Neural progenitor cell (in vitro differentiated cells): ENCODE measurements at regions not wholly inside any gene's neighbourhood (a gene's known extent, or its start where the extent isn't known, plus 50 kb on each side); places are given as distances from the start of the nearest gene placed in this dataset.

ENCODE experiments used
- DNase-seq: peaks from one replicate; pipeline ENCODE4 v3.0.0-alpha.2; 2016; ENCODE audit warnings: low spot score
- H2AFZ ChIP-seq: fragments of 200-600 bp; sonication (generic); replicated peaks from 2 replicates; pipeline ENCODE4 v1.6.1; 2016; ENCODE audit warnings: antibody characterized with exemption
- H3F3A ChIP-seq: fragments of 200-600 bp; sonication (generic); 2 replicates; pipeline ENCODE4 v1.6.1; 2016; ENCODE audit warnings: antibody characterized with exemption, low read depth
- H3K27ac ChIP-seq: fragments of 200-600 bp; sonication (generic); 2 replicates; pipeline ENCODE4 v1.5.1; 2016; ENCODE audit warnings: mild to moderate bottlenecking
- H3K27me3 ChIP-seq: fragments of 200-600 bp; sonication (generic); 2 replicates; pipeline ENCODE4 v1.6.1; 2016; ENCODE audit warnings: mild to moderate bottlenecking, moderate library complexity
- H3K36me3 ChIP-seq: fragments of 200-600 bp; sonication (generic); 2 replicates; pipeline ENCODE4 v1.5.1; 2016
- H3K4me1 ChIP-seq: fragments of 200-600 bp; sonication (generic); 2 replicates; pipeline ENCODE4 v1.6.1; 2016; ENCODE audit warnings: mixed run types
- H3K4me2 ChIP-seq: fragments of 200-600 bp; sonication (generic); 2 replicates; pipeline ENCODE4 v1.6.1; 2016
- H3K4me3 ChIP-seq: fragments of 200-600 bp; sonication (generic); 2 replicates; pipeline ENCODE4 v1.5.1; 2016
- H3K79me2 ChIP-seq: fragments of 200-600 bp; sonication (generic); 2 replicates; pipeline ENCODE4 v1.6.1; 2016; ENCODE audit warnings: low read depth
- H3K9ac ChIP-seq: fragments of 200-600 bp; sonication (generic); 2 replicates; pipeline ENCODE4 v1.6.1; 2016
- H3K9me3 ChIP-seq: fragments of 200-600 bp; sonication (generic); 2 replicates; pipeline ENCODE4 v1.5.1; 2016; ENCODE audit warnings: low read depth
- H4K20me1 ChIP-seq: fragments of 200-600 bp; sonication (generic); 2 replicates; pipeline ENCODE4 v1.6.1; 2016; ENCODE audit warnings: low read depth
- H3K27ac Mint-ChIP-seq: 3 replicates; pipeline ENCODE4 v1.8.0; 2021; ENCODE audit warnings: mixed read lengths
- H3K27me3 Mint-ChIP-seq: 2 replicates; pipeline ENCODE4 v1.8.0; 2022; ENCODE audit warnings: low read depth, mild to moderate bottlenecking, inconsistent platforms, moderate library complexity, mixed read lengths; ENCODE audit not compliant: insufficient read depth
- H3K36me3 Mint-ChIP-seq: 3 replicates; pipeline ENCODE4 v1.8.0; 2021; ENCODE audit warnings: mixed read lengths
- H3K4me1 Mint-ChIP-seq: 3 replicates; pipeline ENCODE4 v1.8.0; 2021; ENCODE audit warnings: mixed read lengths
- H3K4me3 Mint-ChIP-seq: 3 replicates; pipeline ENCODE4 v1.8.0; 2021; ENCODE audit warnings: mild to moderate bottlenecking, moderate library complexity, mixed read lengths
- H3K9me3 Mint-ChIP-seq: 3 replicates; pipeline ENCODE4 v1.8.0; 2020; ENCODE audit warnings: mixed read lengths
- EZH2 ChIP-seq: fragments of 200-600 bp; sonication (generic); IDR thresholded peaks from 2 replicates; pipeline ENCODE4 v1.6.1; 2017; ENCODE audit warnings: antibody characterized with exemption, mild to moderate bottlenecking, moderate library complexity
- EZH2phosphoT487 ChIP-seq: fragments of 200-600 bp; sonication (generic); IDR thresholded peaks from 2 replicates; pipeline ENCODE4 v1.6.1; 2017; ENCODE audit warnings: antibody characterized with exemption
- TF ChIP-seq, protein P1 (sequence below): fragments of 200-600 bp; sonication (generic); IDR thresholded peaks from 2 replicates; pipeline ENCODE4 v1.5.1; 2017; ENCODE audit warnings: antibody characterized with exemption, mild to moderate bottlenecking

DNA sequence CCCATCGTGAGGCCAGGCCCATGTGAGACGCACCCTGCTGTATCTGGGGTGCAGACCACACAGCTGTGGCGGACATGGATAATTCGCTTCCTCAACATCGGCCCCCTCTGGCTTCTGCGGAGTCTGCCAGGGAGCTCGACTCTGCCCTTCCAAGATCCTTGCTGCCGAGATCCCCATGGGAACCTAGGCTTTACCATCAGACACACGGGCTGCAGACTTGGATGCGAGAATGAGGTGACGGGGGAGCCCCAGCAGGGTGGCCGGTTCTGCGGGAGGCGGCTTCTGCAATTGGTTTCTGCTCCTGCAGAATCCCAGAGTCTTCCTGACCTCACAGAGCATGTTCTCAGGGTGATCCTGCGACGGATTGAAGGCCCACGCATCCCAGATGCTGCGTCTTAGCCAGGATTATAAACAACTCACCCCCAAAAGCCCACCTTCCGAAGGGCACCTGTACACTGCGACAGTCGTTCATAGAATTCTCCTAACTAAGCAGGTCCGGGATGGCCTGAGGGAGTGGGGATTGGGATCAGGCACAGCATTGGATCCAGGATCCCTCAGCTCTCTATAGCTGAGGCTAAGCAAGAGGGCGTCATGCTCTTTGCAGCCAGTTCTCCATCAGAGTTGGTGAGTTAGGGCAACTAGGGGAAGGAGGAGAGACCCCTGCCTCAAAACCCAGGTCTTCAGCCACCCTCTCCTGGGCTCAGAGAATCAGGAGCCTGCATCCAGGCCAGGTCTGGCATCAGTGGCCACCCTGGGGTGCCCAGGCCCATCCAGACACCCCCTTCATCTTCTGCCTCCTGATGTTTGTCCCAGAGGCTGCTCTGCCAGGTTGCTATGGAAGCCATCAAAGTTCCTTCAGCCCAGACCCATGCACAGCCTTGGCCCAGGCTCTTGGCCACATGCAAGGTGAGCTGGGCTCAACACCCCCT is 74.7 kb upstream of the SNTG2 start:
- H3K9me3 Mint-ChIP-seq = peaks cover 13% of the 10 kb centered on the region
- H3K4me3 ChIP-seq = no peak overlapping the region
- H3K27ac ChIP-seq = no peak overlapping the region
- peaks cover 8% of the 10 kb centered on the region for H3K4me1 Mint-ChIP-seq
- no peak overlapping the region for H3K27ac Mint-ChIP-seq
- H4K20me1 ChIP-seq = no peaks in the 10 kb centered on the region
- no peak overlapping the region for H3K4me3 Mint-ChIP-seq
- TF ChIP-seq, protein P1, sequence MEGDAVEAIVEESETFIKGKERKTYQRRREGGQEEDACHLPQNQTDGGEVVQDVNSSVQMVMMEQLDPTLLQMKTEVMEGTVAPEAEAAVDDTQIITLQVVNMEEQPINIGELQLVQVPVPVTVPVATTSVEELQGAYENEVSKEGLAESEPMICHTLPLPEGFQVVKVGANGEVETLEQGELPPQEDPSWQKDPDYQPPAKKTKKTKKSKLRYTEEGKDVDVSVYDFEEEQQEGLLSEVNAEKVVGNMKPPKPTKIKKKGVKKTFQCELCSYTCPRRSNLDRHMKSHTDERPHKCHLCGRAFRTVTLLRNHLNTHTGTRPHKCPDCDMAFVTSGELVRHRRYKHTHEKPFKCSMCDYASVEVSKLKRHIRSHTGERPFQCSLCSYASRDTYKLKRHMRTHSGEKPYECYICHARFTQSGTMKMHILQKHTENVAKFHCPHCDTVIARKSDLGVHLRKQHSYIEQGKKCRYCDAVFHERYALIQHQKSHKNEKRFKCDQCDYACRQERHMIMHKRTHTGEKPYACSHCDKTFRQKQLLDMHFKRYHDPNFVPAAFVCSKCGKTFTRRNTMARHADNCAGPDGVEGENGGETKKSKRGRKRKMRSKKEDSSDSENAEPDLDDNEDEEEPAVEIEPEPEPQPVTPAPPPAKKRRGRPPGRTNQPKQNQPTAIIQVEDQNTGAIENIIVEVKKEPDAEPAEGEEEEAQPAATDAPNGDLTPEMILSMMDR = no peak
- TF ChIP-seq EZH2phosphoT487 = no peak
- no peak for TF ChIP-seq EZH2
- H3K36me3 ChIP-seq = no peaks in the 10 kb centered on the region
- H2AFZ ChIP-seq = no peak overlapping the region
- H3K9ac ChIP-seq = no peak overlapping the region
- H3K9me3 ChIP-seq = no peaks in the 10 kb centered on the region
- no peaks in the 10 kb centered on the region for H3K36me3 Mint-ChIP-seq
- no peaks in the 10 kb centered on the region for H3K27me3 ChIP-seq
- no peaks in the 10 kb centered on the region for H3F3A ChIP-seq
- peaks cover 6% of the 10 kb centered on the region for H3K27me3 Mint-ChIP-seq
- H3K79me2 ChIP-seq = no peaks in the 10 kb centered on the region
- H3K4me2 ChIP-seq = no peak overlapping the region
- no peak for DNase-seq
- H3K4me1 ChIP-seq = no peaks in the 10 kb centered on the region

DNA sequence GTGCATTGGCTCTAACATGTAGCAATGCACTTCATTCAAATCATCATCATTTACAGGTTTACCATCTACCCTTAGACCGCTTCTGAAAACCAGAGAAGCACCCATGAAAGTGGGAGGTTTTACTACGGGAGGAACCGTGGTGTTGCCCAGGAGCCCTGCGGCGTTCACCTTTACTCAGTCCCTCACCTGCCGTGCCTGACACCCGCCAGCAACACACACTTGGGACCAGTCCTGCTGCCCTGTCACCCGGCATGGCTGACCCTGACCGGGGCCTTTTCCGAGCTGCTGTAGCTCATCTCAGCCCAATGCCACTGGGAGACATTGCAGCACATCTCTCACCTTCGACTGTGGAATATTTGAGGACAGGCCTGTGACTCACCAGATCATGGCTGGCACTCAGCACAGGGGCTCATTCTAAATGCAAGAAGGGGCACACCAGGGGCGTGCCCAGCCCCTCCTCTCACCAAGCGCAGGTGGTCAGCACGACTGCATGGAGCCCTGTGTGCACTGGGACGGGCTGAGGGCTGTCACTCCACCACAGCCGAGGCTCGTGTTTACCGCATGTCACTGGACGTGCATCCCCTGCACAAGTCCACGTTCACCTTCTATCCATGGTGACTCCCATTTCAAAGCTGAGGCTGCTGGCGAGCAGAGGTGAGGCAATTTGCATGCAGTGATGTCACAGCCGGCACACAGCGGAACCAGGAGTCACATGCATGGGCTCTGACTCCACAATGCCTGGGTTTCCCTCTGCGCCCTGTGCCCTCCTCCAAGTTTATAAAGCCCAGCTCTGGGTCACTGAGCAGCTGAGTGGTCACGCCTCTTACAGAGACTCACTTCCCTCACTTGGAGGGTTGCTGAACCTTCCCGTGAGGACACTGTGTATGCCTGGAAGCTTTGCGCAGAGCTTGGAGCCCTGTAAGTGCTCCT is 76.7 kb upstream of the SNTG2 start:
- H3K4me3 ChIP-seq = no peak overlapping the region
- no peak overlapping the region for H3K4me2 ChIP-seq
- peaks cover 9% of the 10 kb centered on the region for H3K4me1 Mint-ChIP-seq
- H3K79me2 ChIP-seq = no peaks in the 10 kb centered on the region
- H4K20me1 ChIP-seq = no peaks in the 10 kb centered on the region
- H3K9ac ChIP-seq = no peak overlapping the region
- no peak for TF ChIP-seq EZH2
- no peak for TF ChIP-seq EZH2phosphoT487
- TF ChIP-seq, protein P1 = no peak
- H3K4me3 Mint-ChIP-seq = no peak overlapping the region
- no peak for DNase-seq
- H3K27me3 Mint-ChIP-seq = peaks cover 4% of the 10 kb centered on the region
- H3K27ac Mint-ChIP-seq = no peak overlapping the region
- H2AFZ ChIP-seq = no peak overlapping the region
- no peaks in the 10 kb centered on the region for H3K4me1 ChIP-seq
- H3K9me3 ChIP-seq = no peaks in the 10 kb centered on the region
- no peaks in the 10 kb centered on the region for H3F3A ChIP-seq
- H3K36me3 Mint-ChIP-seq = no peaks in the 10 kb centered on the region
- H3K27me3 ChIP-seq = no peaks in the 10 kb centered on the region
- H3K9me3 Mint-ChIP-seq = peaks cover 5% of the 10 kb centered on the region
- no peak overlapping the region for H3K27ac ChIP-seq
- no peaks in the 10 kb centered on the region for H3K36me3 ChIP-seq

DNA sequence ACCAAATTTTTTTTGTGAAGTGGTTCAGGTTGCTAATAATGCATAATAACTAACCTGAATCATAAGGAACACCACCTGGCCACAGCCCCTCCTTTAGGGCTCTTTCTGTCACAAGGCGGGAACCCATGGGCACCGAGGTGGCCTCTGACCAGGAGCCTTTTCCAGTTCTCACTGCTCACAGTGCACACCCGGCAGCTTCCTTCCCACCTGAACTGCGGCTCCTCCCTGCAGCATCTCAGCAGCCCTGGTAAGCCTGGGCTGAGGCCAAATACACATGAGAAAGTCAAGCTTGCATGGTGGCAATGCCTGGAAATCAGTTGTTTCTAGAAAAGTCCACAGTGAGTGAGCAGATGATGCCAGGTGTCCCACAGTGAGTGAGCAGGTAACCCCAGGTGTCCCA is 77.6 kb upstream of the SNTG2 start:
- H3K27ac ChIP-seq = no peak overlapping the region
- no peaks in the 10 kb centered on the region for H3K36me3 Mint-ChIP-seq

More for the DNA sequence above, 77.6 kb upstream of the SNTG2 start:
- Histone ChIP-seq H3K27me3 (no peaks in the 10 kb centered on the region), H4K20me1 (no peaks in the 10 kb centered on the region), H3K9ac (no peak overlapping the region), H3K4me1 (no peaks in the 10 kb centered on the region), H3F3A (no peaks in the 10 kb centered on the region), H3K36me3 (no peaks in the 10 kb centered on the region), H3K4me3 (no peak overlapping the region), H3K9me3 (no peaks in the 10 kb centered on the region), H3K79me2 (no peaks in the 10 kb centered on the region), H3K4me2 (no peak overlapping the region), H2AFZ (no peak overlapping the region)
- Mint-ChIP-seq H3K9me3 (no peaks in the 10 kb centered on the region), H3K4me1 (peaks cover 9% of the 10 kb centered on the region), H3K27me3 (peaks cover 2% of the 10 kb centered on the region), H3K27ac (no peak overlapping the region), H3K4me3 (no peak overlapping the region)
- no peak for DNase-seq
- TF ChIP-seq EZH2 = no peak
- TF ChIP-seq EZH2phosphoT487 = no peak
